Heart right ventricle (tissue), 16 donors: ENCODE measurements at regions not wholly inside any gene's neighbourhood (a gene's known extent, or its start where the extent isn't known, plus 50 kb on each side); places are given as distances from the start of the nearest gene placed in this dataset.

Source experiments
- ATAC-seq, 8 donors: fragments of 200-7000 bp; cut with Tn5 transposase; one replicate each; pipeline ENCODE4 v1.9.1; 2020; ENCODE audit warnings: mild to moderate bottlenecking in 8 of 8, moderate library complexity in 8 of 8, moderate number of reproducible peaks in 1 of 8
- DNase-seq, 2 donors: peaks; one replicate each; pipeline ENCODE4 v3.0.0-alpha.2; 2020
- H3K27ac ChIP-seq, 10 donors: fragments of 200-600 bp; sonication (generic) in 2 of 10; one replicate each; pipeline versions ENCODE4 v1.5.0 to v1.8.0; 2020 to 2022; ENCODE audit warnings: mild to moderate bottlenecking in 3 of 10
- H3K27me3 ChIP-seq, 7 donors: fragments of 200-600 bp; one replicate each; pipeline ENCODE4 v1.8.0; 2021 to 2022; ENCODE audit warnings: mild to moderate bottlenecking in 2 of 7
- H3K36me3 ChIP-seq, 9 donors: fragments of 200-600 bp; sonication (generic) in 1 of 9; one replicate each; pipeline versions ENCODE4 v1.5.0 to v1.8.0; 2020 to 2022; ENCODE audit warnings: mild to moderate bottlenecking in 2 of 9
- H3K4me1 ChIP-seq, 9 donors: fragments of 200-600 bp; sonication (generic) in 1 of 9; one replicate each; pipeline versions ENCODE4 v1.5.0 to v1.8.0; 2020 to 2022; ENCODE audit warnings: mild to moderate bottlenecking in 4 of 9
- H3K4me3 ChIP-seq, 10 donors: fragments of 200-600 bp; sonication (generic) in 2 of 10; one replicate each; pipeline versions ENCODE4 v1.5.0 to v1.8.0; 2020 to 2022; ENCODE audit warnings: mild to moderate bottlenecking in 7 of 10, moderate library complexity in 2 of 10
- H3K9me3 ChIP-seq, 11 donors: fragments of 200-600 bp in 10 of 11; sonication (generic) in 2 of 11; one replicate each; pipeline versions ENCODE4 v1.5.0 to v1.8.0; 2013 to 2022; ENCODE audit warnings: mild to moderate bottlenecking in 2 of 11, control low read depth in 1 of 11, moderate library complexity in 1 of 11
- CTCF ChIP-seq, 9 donors: fragments of 200-600 bp; sonication (generic) in 2 of 9; IDR thresholded peaks; one replicate each; pipeline versions ENCODE4 v1.5.0 to v1.8.0; 2021 to 2022; ENCODE audit warnings: antibody characterized with exemption in 9 of 9, mild to moderate bottlenecking in 5 of 9, moderate library complexity in 1 of 9
- WGBS, 2 donors: extraction: QIAGEN DNeasy Blood & Tissue Kit; methylation state at CpG; one replicate each; pipeline ENCODE4 v1.1.7; 2013; ENCODE audit warnings: inconsistent platforms in 1 of 2; 5-methylcytosine and 5-hydroxymethylcytosine counted together
- intact Hi-C, 10 donors: fragments of 100-400 bp; cut with DNase I; formaldehyde crosslinking; loops; one replicate each; pipeline versions ENCODE4 v1.11.1 to v1.14.2; 2022
- donor health status: Arrhythmogenic right ventricular cardiomyopathy.
- donor health status: ischemic (EF 13 %, LVEDD 7.1; RV severe dilation, severe dysfunction).
- donor health status: healthy with polysubstance abuse.
- donor health status: DM: no; HTN: yes; CAD: no.
- donor health status: DM: no; HTN: no; CAD: no.
- donor health status: ischemic (EF 25% LVEDD 6.9; RV normal size, moderate dysfunction).
- donor health status: ischemic (EF 25% LVEDD 5.7; RV mildly dilated, moderate dysfunction).
- donor health status: healthy.
- donor health status: DM: yes; HTN: yes; CAD: no.
- donor health status: Ischemic cardiomyopathy.
- donor health status: ischemic (EF 35%, LVEDD 5.7; RV mildly dilated, moderate dysfunction).
- donor health status: nonischemic (EF 11% LVEDD 7.7; RV severe dilation, severe dysfunction).
- donor health status: DM: yes; HTN: yes; CAD: no.
- donor health status: PGD.
- donor health status: ischemic (EF 29% LVEDD 5.4; RV normal size, mild dysfunction).
- donor health status: nonischemic (EF 23%, LVEDD 6.1; RV moderate dilation, normal function).

GRCh38 chr5:3794611-3795010 lies 199.0 kb downstream of the IRX1 start:
- no peaks in the 10 kb centered on the region for H3K4me1 ChIP-seq
- H3K4me3 ChIP-seq, result no peak overlapping the region
- intact Hi-C loops, result no loop called here
- H3K27me3 ChIP-seq, result peaks cover 0 to 9% (median 0%) of the 10 kb centered on the region in 7 donors
- H3K27ac ChIP-seq, result no peak overlapping the region
- ATAC-seq (no peak), DNase-seq (no peak)
- H3K9me3 ChIP-seq, result peaks cover 0 to 3% (median 0%) of the 10 kb centered on the region in 11 donors
- no peak for TF ChIP-seq CTCF (IDR thresholded peaks at IDR 0.05)
- 94 to 95% methylated on average over 1 of the region's 1 CpG for WGBS, 2 donors
- H3K36me3 ChIP-seq, result no peaks in the 10 kb centered on the region

GRCh38 chr5:3796736-3797135 lies 201.1 kb downstream of the IRX1 start:
- ATAC-seq, result no peak

GRCh38 chr5:3801967-3802366 lies 206.3 kb downstream of the IRX1 start:
- Histone ChIP-seq H3K4me3 (no peak overlapping the region), H3K27ac (no peak overlapping the region), H3K9me3 (peaks cover 0 to 9% (median 0%) of the 10 kb centered on the region in 11 donors), H3K27me3 (no peaks in the 10 kb centered on the region), H3K36me3 (no peaks in the 10 kb centered on the region), H3K4me1 (no peaks in the 10 kb centered on the region)
- WGBS, 2 donors, result 74 to 87% methylated on average over 2 of the region's 2 CpGs
- DNase-seq (no peak), ATAC-seq (no peak)
- TF ChIP-seq CTCF (IDR thresholded peaks at IDR 0.05), result no peak
- intact Hi-C loops, result no loop called here

More at GRCh38 chr5:3796736-3797135, 201.1 kb downstream of the IRX1 start:
- Histone ChIP-seq H3K9me3 (peaks cover 0 to 12% (median 0%) of the 10 kb centered on the region in 11 donors), H3K4me1 (no peaks in the 10 kb centered on the region), H3K27me3 (no peaks in the 10 kb centered on the region), H3K27ac (no peak overlapping the region), H3K4me3 (no peak overlapping the region), H3K36me3 (no peaks in the 10 kb centered on the region)
- no peak for TF ChIP-seq CTCF (IDR thresholded peaks at IDR 0.05)
- DNase-seq, result no peak
- WGBS, 2 donors, result 56 to 77% methylated on average over 3 of the region's 3 CpGs
- intact Hi-C loops, result no loop called here

- intact Hi-C loops, result no loop called here
- H3K4me1 ChIP-seq, result no peaks in the 10 kb centered on the region
- H3K4me3 ChIP-seq, result no peak overlapping the region
- no peaks in the 10 kb centered on the region for H3K36me3 ChIP-seq
- DNase-seq, result no peak
- H3K27ac ChIP-seq, result no peak overlapping the region
- TF ChIP-seq CTCF (IDR thresholded peaks at IDR 0.05), result no peak
- WGBS, 2 donors, result 76 to 78% methylated on average over 4 of the region's 4 CpGs
- H3K9me3 ChIP-seq, result no peaks in the 10 kb centered on the region
- no peaks in the 10 kb centered on the region for H3K27me3 ChIP-seq
- ATAC-seq, result no peak
Observed at GRCh38 chr5:3809455-3809854, 213.8 kb downstream of the IRX1 start.
